Loucy (cell line): ENCODE measurements at regions not wholly inside any gene's neighbourhood (a gene's known extent, or its start where the extent isn't known, plus 50 kb on each side); places are given as distances from the start of the nearest gene placed in this dataset.

ENCODE experiments used
- CTCF ChIP-seq: fragments of 200-600 bp; sonication (generic); conservative IDR thresholded peaks from 2 replicates; pipeline ENCODE4 v1.5.1; 2014; ENCODE audit warnings: mild to moderate bottlenecking, antibody characterized with exemption, low read length
- EZH2phosphoT487 ChIP-seq: fragments of 200-600 bp; IDR thresholded peaks from 2 replicates; pipeline ENCODE4 v1.6.1; 2018; ENCODE audit warnings: antibody characterized with exemption, mild to moderate bottlenecking, moderate library complexity, borderline replicate concordance

DNA sequence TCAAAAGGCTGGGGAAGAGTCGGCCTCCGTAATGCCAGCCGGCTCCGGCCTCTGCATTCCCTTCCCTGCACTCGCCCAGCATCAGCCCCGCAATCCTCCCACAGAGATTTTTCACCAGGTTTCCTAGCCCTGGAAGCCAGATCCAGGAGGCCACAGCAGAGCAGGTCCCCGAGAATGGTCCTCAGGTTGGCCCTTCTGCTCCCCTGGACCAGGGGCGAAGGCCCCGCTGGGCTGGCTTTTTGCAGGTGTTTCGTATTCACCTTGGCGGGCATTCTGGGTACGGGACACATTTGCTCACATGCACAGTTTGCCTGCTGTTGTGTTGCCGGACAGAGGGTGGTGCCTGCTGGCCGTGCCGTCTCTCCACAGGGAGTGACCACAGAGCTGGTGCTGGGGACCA, 309.5 kb downstream of the NDUFA10 start:
- no peak for TF ChIP-seq CTCF
- no peak for TF ChIP-seq EZH2phosphoT487
